ENCODE measurements at regions not wholly inside any gene's neighbourhood (a gene's known extent, or its start where the extent isn't known, plus 50 kb on each side); places are given as distances from the start of the nearest gene placed in this dataset.
"Not testable (repeated sequence)": the region's sequence is repeated elsewhere in the genome, so short reads cannot be mapped to it uniquely, and the experiment has no call there.

DNA sequence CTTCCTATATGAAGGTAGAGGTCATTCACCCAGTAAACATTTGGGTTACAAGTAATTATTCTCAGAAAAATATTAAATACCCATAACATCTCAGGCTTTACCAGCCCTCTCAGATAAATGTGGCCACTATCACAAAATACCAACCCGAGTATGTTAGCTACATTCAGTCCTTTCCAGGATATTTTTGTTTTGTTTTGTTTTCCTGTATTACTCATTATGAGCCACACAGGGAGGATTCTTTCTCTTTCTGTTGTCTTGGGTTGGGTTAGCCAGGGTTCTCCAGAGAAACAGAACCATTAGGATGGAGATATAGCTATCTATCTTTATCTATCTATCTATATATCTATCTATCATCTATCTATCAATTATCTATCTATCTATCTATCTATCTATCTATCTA is 947.6 kb upstream of the MDGA2 start:
- DNase-seq (ENCODE audit: extremely low read depth, low read depth, low spot score): no peak

DNA sequence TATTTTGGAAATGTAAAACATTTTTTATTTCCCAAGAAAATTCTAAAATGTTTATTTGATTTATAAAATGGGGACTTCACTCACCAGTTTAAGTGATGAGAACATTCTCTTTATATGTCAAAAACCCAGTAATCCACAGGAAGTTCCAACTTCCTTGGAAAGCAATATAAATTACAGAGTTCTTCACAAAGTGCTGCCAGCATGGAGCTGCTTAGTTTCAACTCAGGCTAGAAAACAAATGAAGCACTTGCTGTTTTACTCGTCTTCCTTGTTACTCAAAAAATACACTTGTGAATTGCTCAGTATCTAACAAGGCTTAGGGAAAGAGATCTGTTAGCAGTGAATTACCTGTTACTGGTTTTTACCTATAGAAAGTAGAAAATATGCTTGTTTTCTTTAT is 942.7 kb upstream of the MDGA2 start:
- DNase-seq (ENCODE audit: extremely low read depth, low read depth, low spot score): no peak

DNA sequence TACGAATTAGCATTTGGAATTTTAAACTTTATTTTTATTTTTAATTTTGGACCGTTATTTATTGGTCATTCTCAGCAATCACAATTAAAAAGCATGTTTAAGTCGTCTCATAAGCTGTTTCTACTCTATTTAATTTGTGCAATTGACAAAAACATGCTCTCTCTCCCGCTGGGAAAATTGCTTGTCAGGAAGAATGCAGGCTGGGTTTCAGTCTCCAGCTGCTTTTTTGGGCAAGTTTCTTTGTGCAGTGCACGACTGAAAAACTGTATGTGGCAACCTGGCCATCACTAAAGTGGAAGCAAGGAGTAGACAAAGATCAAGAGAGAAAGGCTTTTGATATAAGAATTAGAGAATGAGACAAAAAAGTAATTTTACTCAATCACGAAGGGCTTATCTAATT is 941.5 kb upstream of the MDGA2 start:
- DNase-seq (ENCODE audit: extremely low read depth, low read depth, low spot score): no peak

DNA sequence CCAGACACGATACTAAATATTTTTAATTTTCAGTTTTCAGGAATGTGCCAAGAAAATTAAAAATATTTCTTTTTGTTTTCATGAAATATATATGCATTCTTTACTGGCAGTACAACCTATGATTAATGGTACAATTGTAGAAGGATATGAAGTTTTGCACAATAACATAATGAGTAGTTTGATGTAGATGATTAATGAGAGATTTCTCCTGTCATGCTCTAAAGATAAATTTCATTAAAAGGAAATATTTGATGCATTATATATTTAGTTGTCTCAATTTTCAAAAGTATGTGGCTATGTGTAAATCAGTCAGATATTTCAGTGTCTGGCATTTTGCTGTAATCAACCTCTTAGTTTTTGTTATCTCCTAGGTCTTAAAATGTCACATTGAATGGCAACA is 940.2 kb upstream of the MDGA2 start:
- DNase-seq (ENCODE audit: extremely low read depth, low read depth, low spot score): no peak

DNA sequence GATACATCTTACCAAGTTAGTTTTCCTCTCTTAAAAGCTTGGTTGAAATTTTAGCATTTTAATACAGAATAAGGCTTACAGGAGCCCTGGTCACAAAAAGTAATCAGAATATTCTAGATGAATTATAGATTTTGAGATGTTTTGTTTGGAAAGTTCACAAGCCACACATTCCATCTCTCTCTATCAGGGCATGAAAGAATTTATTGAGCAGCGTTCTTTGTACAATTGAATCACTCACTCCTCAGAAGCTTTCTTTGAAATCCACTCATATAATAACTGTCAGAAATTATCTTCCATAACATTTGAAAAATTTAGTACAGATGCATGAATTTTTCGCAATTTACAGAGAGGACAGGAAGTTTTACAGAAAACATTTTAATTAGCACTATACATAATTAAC is 938.6 kb upstream of the MDGA2 start:
- DNase-seq (ENCODE audit: extremely low read depth, low read depth, low spot score): no peak

DNA sequence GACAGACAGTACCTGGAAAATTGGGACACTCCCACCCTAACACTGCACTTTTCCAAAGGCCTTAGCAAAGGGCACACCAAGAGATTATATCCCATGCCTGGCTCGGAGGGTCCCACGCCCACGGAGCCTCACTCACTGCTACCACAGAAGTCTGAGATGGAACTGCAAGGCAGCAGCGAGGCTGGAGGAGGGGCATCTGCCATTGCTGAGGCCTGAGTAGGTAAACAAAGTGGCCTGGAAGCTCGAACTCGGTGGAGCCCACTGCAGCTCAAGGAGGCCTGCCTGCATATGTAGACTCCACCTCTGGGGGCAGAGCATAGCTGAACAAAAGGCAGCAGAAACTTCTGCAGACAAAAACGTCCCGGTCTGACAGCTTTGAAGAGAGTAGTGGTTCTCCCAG is 931.6 kb upstream of the MDGA2 start:
- not testable (repeated sequence) for DNase-seq (ENCODE audit: extremely low read depth, low read depth, low spot score)

DNA sequence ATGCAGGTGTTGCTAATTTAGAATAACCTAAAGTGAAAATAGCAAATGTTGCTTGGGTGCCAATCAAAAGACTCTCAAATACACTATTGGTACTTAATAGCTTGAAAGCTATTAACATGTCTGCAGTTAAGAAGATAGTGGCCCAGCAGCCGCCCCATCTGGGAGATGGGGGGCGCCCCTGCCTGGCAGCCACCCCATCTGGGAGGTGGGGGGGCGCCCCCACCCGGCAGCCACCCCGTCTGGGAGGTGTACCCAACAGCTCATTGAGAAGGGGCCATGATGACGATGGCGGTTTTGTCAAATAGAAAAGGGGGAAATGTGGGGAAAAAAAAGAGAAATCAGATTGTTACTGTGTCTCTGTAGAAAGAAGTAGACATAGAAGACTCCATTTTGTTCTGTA is 923.1 kb upstream of the MDGA2 start:
- no peak for DNase-seq (ENCODE audit: extremely low read depth, low read depth, low spot score)

DNA sequence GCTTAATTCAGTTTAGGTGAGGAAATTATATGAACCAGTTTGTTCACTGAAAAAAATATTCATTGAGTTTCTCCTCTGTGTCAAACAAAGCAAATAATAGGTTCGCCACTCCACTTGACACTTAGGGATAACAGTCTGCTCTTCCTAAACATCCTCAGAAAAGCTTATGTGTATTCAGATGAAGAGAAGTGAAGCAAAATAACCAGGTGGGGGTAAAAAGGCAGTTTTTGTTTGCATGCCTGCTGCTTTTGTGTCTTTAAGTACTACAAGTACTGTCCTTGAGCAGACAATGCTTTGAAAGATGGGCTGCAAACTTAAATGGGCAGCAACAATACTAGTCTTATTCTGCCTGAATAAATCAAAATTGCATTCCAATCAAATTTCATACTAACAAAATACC is 910.7 kb upstream of the MDGA2 start:
- DNase-seq (ENCODE audit: extremely low read depth, low read depth, low spot score): no peak

DNA sequence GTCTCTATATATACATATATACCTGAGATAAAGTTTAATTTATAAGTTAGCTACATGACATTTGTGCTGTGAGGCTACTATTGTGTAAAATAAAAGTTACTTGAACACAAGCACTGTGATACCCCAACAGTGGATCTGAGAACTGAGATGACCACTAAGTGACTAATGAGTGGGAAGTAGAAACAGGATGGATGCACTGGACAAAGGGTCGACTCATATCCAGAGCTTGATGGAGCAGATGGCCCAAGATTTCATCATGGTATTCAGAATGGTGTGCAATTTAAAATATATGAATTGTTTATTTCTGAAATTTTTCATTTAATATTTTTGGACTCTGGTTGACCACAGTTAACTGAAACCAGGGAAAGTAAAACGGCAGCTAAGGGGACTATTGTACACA is 908.6 kb upstream of the MDGA2 start:
- no peak for DNase-seq (ENCODE audit: extremely low read depth, low read depth, low spot score)

DNA sequence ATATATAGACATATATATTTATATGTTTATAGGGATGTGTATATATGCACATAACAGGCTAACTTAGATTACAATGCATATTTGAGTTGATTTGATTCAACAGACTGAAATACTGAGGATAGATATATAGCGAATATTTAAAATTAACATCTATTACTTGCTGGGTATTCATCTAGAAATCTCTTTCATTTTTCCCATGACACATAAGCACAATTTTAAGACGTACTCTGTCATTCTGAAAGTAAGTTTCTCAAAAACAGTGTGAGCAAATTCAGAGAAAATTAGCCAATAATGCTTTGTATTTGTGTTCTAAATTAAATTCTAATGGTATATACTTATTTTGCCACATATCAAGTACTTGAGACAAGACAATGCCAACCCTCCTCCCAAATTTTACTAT is 907.5 kb upstream of the MDGA2 start:
- DNase-seq (ENCODE audit: extremely low read depth, low read depth, low spot score): no peak

DNA sequence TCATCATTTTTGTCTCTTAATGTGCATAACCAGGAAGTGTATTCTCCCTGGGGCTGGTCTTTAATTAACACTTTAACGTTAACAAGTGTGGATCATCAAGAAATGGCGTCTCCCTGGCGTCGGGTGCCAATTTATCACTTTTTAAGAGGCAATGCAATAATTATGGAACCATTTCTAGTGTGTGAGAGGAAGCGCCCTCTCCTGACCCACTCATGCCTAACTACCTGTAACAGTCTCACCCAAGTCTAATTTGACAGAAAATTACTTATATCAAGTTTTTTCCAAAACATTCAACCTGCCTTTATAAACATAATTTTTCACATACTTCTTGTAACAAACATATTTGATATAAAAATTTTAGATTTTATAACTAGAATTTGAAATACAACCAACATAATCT is 905.3 kb upstream of the MDGA2 start:
- DNase-seq (ENCODE audit: extremely low read depth, low read depth, low spot score): no peak

DNA sequence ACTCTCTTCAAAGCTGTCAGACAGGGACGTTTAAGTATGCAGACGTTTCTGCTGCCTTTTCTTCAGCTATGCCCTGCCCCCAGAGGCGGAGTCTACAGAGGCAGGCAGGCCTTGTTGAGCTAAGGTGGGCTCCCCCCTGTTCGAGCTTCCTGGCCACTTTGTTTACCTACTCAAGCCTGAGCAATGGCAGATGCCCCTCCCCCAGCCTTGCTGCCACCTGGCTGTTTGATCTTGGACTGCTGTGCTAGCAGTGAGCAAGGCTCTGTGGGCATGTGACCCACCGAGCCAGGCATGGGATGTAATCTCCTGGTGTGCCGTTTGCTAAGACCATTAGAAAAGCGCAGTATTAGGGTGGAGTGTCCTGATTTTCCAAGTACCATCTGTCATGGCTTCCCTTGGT is 900.4 kb upstream of the MDGA2 start:
- DNase-seq (ENCODE audit: extremely low read depth, low read depth, low spot score): no peak

DNA sequence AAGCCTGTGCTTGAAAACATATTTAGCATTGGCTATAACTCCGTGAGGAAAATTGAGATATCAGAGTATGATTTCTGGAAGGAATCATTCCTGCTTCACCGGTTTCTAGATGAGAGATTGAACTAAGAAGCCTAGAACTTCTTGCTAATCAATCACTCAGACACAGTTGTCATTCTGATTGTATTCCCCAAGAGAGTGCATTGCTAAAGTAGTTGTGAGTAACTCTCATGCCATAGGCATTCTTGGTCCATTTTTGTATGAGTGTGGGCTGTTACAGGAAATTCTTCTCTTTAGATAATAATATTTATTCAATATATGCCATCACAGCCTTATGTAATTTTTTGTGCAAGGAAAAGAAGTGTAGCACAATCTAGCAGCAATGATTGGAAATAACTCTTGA is 893.3 kb upstream of the MDGA2 start:
- DNase-seq (ENCODE audit: extremely low read depth, low read depth, low spot score): no peak

DNA sequence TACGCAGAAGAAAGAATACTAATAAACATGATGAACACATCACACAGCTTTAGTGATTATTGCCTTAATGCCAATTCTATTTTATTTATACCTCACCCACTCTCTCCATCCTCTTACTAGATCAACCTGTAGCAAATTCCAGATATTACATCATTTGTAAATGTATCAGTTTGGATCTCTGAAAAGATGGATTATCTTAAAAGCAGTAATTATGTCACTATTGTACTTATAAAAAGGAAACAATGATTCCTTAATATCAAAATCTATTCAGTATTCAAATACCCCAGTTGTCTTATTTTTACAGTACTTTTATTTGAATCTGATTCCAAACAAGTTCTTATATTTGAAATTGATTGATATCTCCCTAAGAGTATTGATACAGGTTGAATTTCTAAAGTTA is 892.8 kb upstream of the MDGA2 start:
- DNase-seq (ENCODE audit: extremely low read depth, low read depth, low spot score): no peak

DNA sequence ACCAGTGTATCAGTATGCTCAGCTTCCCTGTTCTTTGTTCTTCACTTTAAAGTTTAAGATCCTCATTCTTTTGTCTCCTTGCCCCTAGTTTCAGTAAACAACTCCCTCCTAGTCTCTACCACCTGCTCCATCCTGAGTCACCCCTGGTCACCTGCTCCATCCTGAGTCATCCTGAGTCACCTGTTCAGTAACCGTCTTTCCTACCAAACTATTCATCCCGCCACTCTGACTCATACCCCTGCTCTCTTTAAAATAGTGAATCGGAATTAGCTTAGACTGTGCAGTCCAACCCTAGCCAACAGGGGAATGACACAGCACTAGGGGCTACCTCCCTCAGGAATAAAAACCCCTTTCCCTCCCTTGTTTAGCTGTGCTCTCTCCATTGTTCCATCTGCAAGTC is 888.1 kb upstream of the MDGA2 start:
- no peak for DNase-seq (ENCODE audit: extremely low read depth, low read depth, low spot score)

DNA sequence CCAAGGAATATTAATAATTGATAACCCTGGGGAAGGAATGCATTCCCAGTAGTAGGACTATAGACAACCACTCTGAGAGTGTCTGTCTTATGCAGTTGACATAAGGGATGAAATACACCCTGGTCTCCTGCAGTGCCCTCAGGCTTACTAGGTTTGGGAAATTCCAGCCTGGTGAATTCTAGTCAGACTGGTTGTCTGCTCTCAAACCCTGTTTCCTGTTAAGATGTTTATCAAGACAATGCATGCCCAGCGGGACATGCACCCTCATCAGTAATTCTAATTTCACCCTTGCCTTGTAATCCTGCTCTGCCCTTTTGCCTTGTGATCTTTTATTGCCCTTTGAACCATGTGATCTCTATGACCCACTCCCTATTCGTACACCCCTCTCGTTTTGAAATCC is 886.0 kb upstream of the MDGA2 start:
- not testable (repeated sequence) for DNase-seq (ENCODE audit: extremely low read depth, low read depth, low spot score)

DNA sequence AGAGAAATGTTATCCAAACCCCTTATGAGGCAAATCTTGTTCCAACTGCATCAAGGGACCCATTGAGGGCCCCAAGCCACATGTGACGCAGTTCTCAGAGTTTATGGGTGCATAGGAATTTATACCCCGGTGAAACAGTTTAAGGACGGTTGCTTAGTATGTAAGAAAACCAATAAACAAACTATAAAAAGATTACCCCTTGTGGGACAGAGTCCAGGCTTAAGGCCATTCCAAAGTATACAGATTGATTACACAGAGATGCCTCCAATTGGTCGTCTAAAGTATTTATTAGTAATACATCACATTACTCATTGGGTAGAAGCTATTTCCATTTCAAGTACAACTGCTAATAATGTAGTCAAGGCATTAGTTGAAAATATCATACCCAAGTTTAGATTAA is 885.0 kb upstream of the MDGA2 start:
- DNase-seq (ENCODE audit: extremely low read depth, low read depth, low spot score): no peak

DNA sequence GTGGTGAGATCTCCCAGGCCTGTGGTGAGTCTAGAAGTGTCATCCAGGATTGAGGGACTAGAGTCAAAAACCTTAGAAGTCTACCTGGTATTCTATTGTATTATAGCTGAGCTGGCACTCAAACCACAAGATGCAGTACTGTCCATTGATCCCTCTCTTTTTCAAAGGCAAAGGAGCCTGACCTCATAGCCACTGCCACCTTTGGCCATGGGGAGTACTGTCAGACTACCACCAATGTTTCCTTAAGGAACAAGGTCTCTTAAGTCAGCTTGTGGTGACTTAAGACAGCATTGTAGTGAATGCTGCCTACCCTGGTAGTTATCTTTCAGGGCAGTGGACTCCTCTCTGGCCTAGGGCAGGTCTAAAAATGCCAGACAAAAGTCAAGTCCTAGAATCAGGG is 878.0 kb upstream of the MDGA2 start:
- no peak for DNase-seq (ENCODE audit: extremely low read depth, low read depth, low spot score)

DNA sequence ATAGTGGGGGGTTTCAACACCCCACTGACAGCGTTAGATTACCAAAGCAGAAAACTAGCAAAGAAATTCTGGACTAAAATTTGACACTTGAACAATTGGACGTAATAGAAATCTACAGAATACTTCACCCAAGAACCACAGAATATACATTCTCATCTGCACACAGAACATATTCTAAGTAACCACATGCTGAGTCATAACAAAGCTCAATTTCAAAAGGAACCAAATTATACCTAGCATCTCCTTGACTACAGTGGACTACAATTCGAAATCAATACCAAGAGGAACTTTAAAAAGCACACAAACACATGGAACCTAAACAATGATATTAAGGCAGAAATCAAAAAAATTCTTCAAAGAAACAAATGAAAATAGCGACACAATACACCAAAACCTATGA is 871.6 kb upstream of the MDGA2 start:
- no peak for DNase-seq (ENCODE audit: extremely low read depth, low read depth, low spot score)

DNA sequence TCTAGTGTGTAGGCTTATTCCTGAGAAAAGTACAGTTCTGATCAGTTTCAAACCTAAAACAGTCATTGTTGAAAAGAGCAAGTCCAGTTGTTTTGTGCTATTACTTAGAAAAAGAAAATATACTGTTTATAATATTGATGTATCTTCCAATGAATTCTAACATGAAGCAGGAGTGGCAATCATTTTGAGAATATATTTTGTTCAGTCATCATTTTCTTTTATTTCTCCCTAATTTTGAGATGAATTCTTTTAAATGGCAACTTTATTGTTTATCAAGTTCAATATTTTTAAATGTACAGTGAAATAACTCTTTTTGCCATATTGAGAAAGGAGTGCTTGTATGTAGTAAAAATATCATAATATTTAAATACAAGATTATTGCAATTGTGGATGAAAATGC is 862.2 kb upstream of the MDGA2 start:
- no peak for DNase-seq (ENCODE audit: extremely low read depth, low read depth, low spot score)

DNA sequence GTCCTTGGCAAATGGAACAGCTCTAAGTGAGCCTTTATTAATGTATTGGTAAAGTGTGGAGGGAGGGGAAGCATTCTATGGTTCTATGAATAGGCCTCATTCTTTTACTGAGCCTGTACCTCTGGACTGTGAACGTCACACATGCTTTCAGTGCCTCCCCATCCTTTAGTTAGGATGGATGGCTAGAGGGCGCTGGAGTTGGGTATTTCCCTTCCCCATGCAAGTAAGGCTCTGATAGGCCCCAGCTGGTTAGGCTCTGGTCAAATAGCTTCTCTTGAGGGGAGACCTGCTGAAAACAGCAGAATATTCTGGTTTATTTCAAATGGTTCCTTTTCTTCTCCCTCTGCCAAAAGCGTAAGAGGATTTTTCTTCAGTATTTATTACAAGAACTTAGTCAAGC is 860.9 kb upstream of the MDGA2 start:
- no peak for DNase-seq (ENCODE audit: extremely low read depth, low read depth, low spot score)

DNA sequence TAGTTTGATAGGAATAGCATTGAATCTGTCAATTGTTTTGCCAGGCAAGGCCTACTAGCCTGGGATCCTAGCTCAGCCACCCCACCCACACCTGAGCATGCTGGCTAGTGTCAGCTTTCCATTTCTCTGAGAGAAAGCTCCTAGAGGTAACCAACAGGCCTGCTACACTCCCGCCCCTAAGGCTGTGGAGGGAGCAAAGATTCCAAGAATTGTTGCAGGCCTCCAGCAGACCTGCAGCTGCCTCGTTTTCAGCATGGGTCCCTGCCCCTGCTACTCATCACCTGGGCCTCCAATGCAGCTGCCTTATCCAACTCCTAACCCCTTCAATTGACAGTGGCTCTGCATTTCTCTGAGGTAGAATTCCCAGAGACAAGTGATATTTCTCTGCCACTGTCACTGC is 852.4 kb upstream of the MDGA2 start:
- DNase-seq (ENCODE audit: extremely low read depth, low read depth, low spot score): no peak

DNA sequence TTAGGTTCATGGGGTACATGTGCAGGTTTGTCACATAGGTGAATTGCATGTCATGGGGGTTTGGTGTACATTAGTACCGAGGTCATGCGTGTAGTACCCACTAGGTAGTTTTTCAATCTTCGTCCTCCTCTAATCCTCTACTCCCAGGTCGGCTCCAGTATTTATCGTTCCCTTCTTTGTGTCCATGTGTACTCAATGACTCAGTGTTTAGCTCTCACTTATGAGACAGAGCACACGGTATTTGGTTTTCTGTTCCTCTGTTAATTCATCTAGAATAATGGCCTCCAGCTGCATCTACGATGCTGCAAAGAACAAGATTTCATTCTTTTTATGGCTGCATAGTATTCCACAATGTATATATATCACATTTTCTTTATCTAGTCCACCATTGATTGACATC is 850.9 kb upstream of the MDGA2 start:
- DNase-seq (ENCODE audit: extremely low read depth, low read depth, low spot score): no peak

DNA sequence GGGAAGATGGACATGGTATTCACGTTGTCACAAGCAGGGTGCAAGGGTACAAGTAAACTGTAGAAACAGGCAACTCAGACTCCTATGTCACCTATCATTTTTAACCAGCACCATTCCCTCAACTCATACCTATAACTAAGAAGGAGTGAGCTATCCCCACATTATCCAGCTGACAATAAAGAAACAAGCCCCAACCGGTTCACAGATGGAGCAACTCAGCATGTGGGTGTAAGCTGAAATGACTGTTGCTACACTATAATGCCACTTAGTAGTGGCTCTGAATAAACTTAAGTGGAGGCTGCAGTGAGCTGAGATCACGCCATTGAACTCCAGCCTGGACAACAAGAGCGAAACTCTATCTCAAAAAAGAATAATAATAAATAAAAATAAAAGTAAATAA is 829.5 kb upstream of the MDGA2 start:
- no peak for DNase-seq (ENCODE audit: extremely low read depth, low read depth, low spot score)
